GM19468 (cell line): ENCODE measurements at regions not wholly inside any gene's neighbourhood (a gene's known extent, or its start where the extent isn't known, plus 50 kb on each side); places are given as distances from the start of the nearest gene placed in this dataset.
"Not testable (repeated sequence)": the region's sequence is repeated elsewhere in the genome, so short reads cannot be mapped to it uniquely, and the experiment has no call there.

ENCODE experiments used
- ATAC-seq: cut with Tn5 transposase; IDR thresholded peaks from one replicate; pipeline ENCODE4 v1.9.1; 2021; ENCODE audit warnings: mild to moderate bottlenecking, moderate library complexity, moderate number of reproducible peaks; ENCODE audit not compliant: unreplicated experiment; ENCODE audit errors: extremely low read depth

GRCh38 chrX:25805744-25806143 lies 332.4 kb upstream of the MAGEB18 start:
- ATAC-seq: no peak

- ATAC-seq: no peak
These were observed 331.1 kb upstream of the MAGEB18 start for GRCh38 chrX:25807022-25807421.

- ATAC-seq: no peak
These were observed 327.9 kb upstream of the MAGEB18 start for GRCh38 chrX:25810202-25810601.

GRCh38 chrX:25819879-25820278 lies 318.3 kb upstream of the MAGEB18 start:
- no peak for ATAC-seq

- no peak for ATAC-seq
These were observed 287.0 kb upstream of the MAGEB18 start for GRCh38 chrX:25851141-25851540.

GRCh38 chrX:25853002-25853479 lies 285.1 kb upstream of the MAGEB18 start:
- no peak for ATAC-seq

- ATAC-seq: no peak
These were observed 279.8 kb upstream of the MAGEB18 start for GRCh38 chrX:25858273-25858880.

GRCh38 chrX:25860322-25860721 lies 277.8 kb upstream of the MAGEB18 start:
- ATAC-seq: no peak

- no peak for ATAC-seq
These were observed 268.4 kb upstream of the MAGEB18 start for GRCh38 chrX:25869761-25870160.

- ATAC-seq: no peak
These were observed 265.4 kb upstream of the MAGEB18 start for GRCh38 chrX:25872786-25873185.

- no peak for ATAC-seq
These were observed 264.9 kb upstream of the MAGEB18 start for GRCh38 chrX:25873196-25873595.

- no peak for ATAC-seq
These were observed 259.3 kb upstream of the MAGEB18 start for GRCh38 chrX:25878806-25879205.

- ATAC-seq: not testable (repeated sequence)
These were observed 255.6 kb upstream of the MAGEB18 start for GRCh38 chrX:25882503-25882902.

GRCh38 chrX:25897758-25898157 lies 240.4 kb upstream of the MAGEB18 start:
- no peak for ATAC-seq

- not testable (repeated sequence) for ATAC-seq
These were observed 232.4 kb upstream of the MAGEB18 start for GRCh38 chrX:25905728-25906127.

GRCh38 chrX:25925946-25926345 lies 212.2 kb upstream of the MAGEB18 start:
- ATAC-seq: no peak

GRCh38 chrX:25928316-25928715 lies 209.8 kb upstream of the MAGEB18 start:
- no peak for ATAC-seq

GRCh38 chrX:25941087-25941486 lies 197.1 kb upstream of the MAGEB18 start:
- ATAC-seq: no peak

GRCh38 chrX:25941559-25942250 lies 196.4 kb upstream of the MAGEB18 start:
- ATAC-seq: no peak

GRCh38 chrX:25968920-25969319 lies 169.2 kb upstream of the MAGEB18 start:
- peak; percentile 12 for ATAC-seq

- ATAC-seq: no peak
These were observed 161.3 kb upstream of the MAGEB18 start for GRCh38 chrX:25976683-25977310.
